ENCODE measurements at regions not wholly inside any gene's neighbourhood (a gene's known extent, or its start where the extent isn't known, plus 50 kb on each side); places are given as distances from the start of the nearest gene placed in this dataset.

- no peak for DNase-seq (ENCODE audit: extremely low read depth, low read depth)
- TF ChIP-seq CTCF (IDR thresholded peaks at IDR 0.05; ENCODE audit: low read depth, low read length, missing control alignments) = no peak
- H3K4me3 ChIP-seq (replicated peaks; ENCODE audit: low read depth, low read length) = no peak overlapping the region
Observed at GRCh38 chr13:80591976-80592740, 251.2 kb upstream of the SPRY2 start.

DNA sequence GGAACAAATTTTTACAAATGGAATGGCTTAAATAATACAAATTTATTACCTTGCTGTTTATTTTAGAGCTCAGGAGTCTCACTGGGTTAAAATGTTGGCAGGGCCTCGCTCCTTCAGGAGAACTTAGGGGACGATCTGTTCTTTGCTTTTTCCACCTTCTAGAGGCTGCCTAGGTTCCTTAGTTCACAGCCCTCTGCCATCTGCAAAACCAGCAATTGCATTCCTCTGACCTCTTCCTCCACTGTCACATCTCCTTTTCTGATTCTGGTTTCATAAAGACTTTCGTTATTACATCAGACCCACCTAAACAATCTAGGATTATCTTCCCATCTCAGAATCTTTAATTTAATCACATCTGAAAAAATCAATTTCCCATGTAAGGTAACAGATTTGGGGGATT, 249.6 kb upstream of the SPRY2 start:
- no peak overlapping the region for H3K4me3 ChIP-seq (replicated peaks; ENCODE audit: low read depth, low read length)
- DNase-seq (ENCODE audit: extremely low read depth, low read depth) = no peak
- no peak for TF ChIP-seq CTCF (IDR thresholded peaks at IDR 0.05; ENCODE audit: low read depth, low read length, missing control alignments)

DNA sequence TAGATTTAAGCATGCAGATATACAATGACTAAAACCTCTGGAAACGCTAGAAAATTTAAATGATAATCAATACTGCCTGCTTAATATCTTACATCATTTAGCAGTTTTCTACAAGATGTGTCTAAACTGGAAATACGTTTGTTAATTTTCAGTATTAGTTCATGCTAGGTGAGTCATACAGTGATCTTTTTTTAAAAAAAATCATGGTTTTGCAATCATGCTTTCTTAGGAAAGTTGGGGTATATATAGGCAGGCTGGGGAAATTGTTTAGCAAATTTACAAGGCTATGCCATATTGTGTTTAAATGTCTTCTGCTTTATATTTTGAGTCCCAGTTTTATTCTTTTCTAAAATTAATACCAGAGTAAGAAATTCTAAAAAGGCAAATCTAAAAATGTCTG, 245.4 kb upstream of the SPRY2 start:
- no peak for DNase-seq (ENCODE audit: extremely low read depth, low read depth)
- H3K4me3 ChIP-seq (replicated peaks; ENCODE audit: low read depth, low read length) = no peak overlapping the region
- TF ChIP-seq CTCF (IDR thresholded peaks at IDR 0.05; ENCODE audit: low read depth, low read length, missing control alignments) = no peak

GRCh38 chr13:80585531-80585930, 244.6 kb upstream of the SPRY2 start:
- H3K4me3 ChIP-seq (replicated peaks; ENCODE audit: low read depth, low read length) = no peak overlapping the region
- no peak for DNase-seq (ENCODE audit: extremely low read depth, low read depth)
- TF ChIP-seq CTCF (IDR thresholded peaks at IDR 0.05; ENCODE audit: low read depth, low read length, missing control alignments) = no peak

- no peak for TF ChIP-seq CTCF (IDR thresholded peaks at IDR 0.05; ENCODE audit: low read depth, low read length, missing control alignments)
- no peak overlapping the region for H3K4me3 ChIP-seq (replicated peaks; ENCODE audit: low read depth, low read length)
- DNase-seq (ENCODE audit: extremely low read depth, low read depth) = no peak
Observed at GRCh38 chr13:80584785-80585184, 243.9 kb upstream of the SPRY2 start.

- DNase-seq (ENCODE audit: extremely low read depth, low read depth) = no peak
- no peak for TF ChIP-seq CTCF (IDR thresholded peaks at IDR 0.05; ENCODE audit: low read depth, low read length, missing control alignments)
- no peak overlapping the region for H3K4me3 ChIP-seq (replicated peaks; ENCODE audit: low read depth, low read length)
Observed at GRCh38 chr13:80584306-80584705, 243.4 kb upstream of the SPRY2 start.
